IMR-90 (cell line): ENCODE measurements at regions not wholly inside any gene's neighbourhood (a gene's known extent, or its start where the extent isn't known, plus 50 kb on each side); places are given as distances from the start of the nearest gene placed in this dataset.

Experiments
- ATAC-seq: fragments of 200-7000 bp; cut with Tn5 transposase; 2 replicates; pipeline ENCODE4 v1.9.1; 2020; ENCODE audit warnings: low read depth, mild to moderate bottlenecking, moderate library complexity
- BruUV-seq: library from RNA; stranded (reverse); fragments of 400-500 nt; replicated peaks from 2 replicates; lab custom pipeline; 2021; lab: Mats Ljungman, UMichigan
- CTCF ChIA-PET: fragments of 300-600 bp; formaldehyde crosslinking; extraction: SDS; loops from one replicate; lab custom pipeline; 2021; ENCODE audit warnings: antibody characterized with exemption; lab: Yijun Ruan, JAX
- POLR2A ChIA-PET: fragments of 300-600 bp; sonication (Branson Sonifier 250); formaldehyde crosslinking; loops from one replicate; lab custom pipeline; 2022; ENCODE audit warnings: antibody characterized with exemption; ENCODE audit not compliant: unreplicated experiment; lab: Charles Lee
- DNase-seq: peaks from one replicate; pipeline ENCODE4 v3.0.0; 2013
- H2AFZ ChIP-seq: replicated peaks from 2 replicates; pipeline ENCODE3; 2013; ENCODE audit warnings: low read length, mild to moderate bottlenecking; ENCODE audit not compliant: poor library complexity
- H2AK5ac ChIP-seq: 2 replicates; pipeline ENCODE4 v1.6.1; 2013; ENCODE audit warnings: low read depth, low read length, inconsistent platforms
- H2AK9ac ChIP-seq: replicated peaks from 2 replicates; pipeline ENCODE3; 2013; ENCODE audit warnings: mild to moderate bottlenecking, low read depth, low read length, moderate library complexity; ENCODE audit not compliant: poor library complexity
- H2BK120ac ChIP-seq: 2 replicates; pipeline ENCODE4 v1.6.1; 2013; ENCODE audit warnings: low read depth, low read length, inconsistent platforms
- H2BK15ac ChIP-seq: 3 replicates; pipeline ENCODE4 v1.6.1; 2013; ENCODE audit warnings: low read depth, low read length, inconsistent platforms
- H2BK20ac ChIP-seq: 2 replicates; pipeline ENCODE4 v1.6.1; 2013; ENCODE audit warnings: low read depth, mild to moderate bottlenecking, inconsistent platforms, low read length, moderate library complexity
- H2BK5ac ChIP-seq: 2 replicates; pipeline ENCODE4 v1.6.1; 2013; ENCODE audit warnings: mild to moderate bottlenecking, low read depth, low read length, inconsistent platforms; ENCODE audit not compliant: poor library complexity, severe bottlenecking
- H3K14ac ChIP-seq: replicated peaks from 2 replicates; pipeline ENCODE4 v1.6.1; 2013; ENCODE audit warnings: low read depth, low read length, inconsistent platforms
- H3K18ac ChIP-seq: 2 replicates; pipeline ENCODE4 v1.6.1; 2013; ENCODE audit warnings: low read depth, low read length, control low read depth
- H3K23ac ChIP-seq: 2 replicates; pipeline ENCODE4 v1.6.1; 2013; ENCODE audit warnings: low read depth, low read length, inconsistent platforms
- H3K27ac ChIP-seq: 2 replicates; pipeline ENCODE4 v1.5.1; 2013; ENCODE audit warnings: mild to moderate bottlenecking, control low read depth, low read length; ENCODE audit not compliant: insufficient read depth
- H3K27me3 ChIP-seq: 2 replicates; pipeline ENCODE4 v1.6.1; 2013; ENCODE audit warnings: low read length; ENCODE audit not compliant: control insufficient read depth, insufficient read depth
- H3K36me3 ChIP-seq: 2 replicates; pipeline ENCODE4 v1.6.1; 2013; ENCODE audit warnings: low read length, mixed read lengths; ENCODE audit not compliant: control insufficient read depth, insufficient read depth
- H3K4ac ChIP-seq: 2 replicates; pipeline ENCODE4 v1.6.1; 2013; ENCODE audit warnings: low read depth, low read length, inconsistent platforms
- H3K4me1 ChIP-seq: 2 replicates; pipeline ENCODE4 v1.6.1; 2013; ENCODE audit warnings: low read length, mixed read lengths; ENCODE audit not compliant: control insufficient read depth, insufficient read depth
- H3K4me2 ChIP-seq: 2 replicates; pipeline ENCODE4 v1.6.1; 2013; ENCODE audit warnings: low read depth, mild to moderate bottlenecking, control low read depth, low read length, moderate library complexity
- H3K4me3 ChIP-seq: 2 replicates; pipeline ENCODE4 v1.5.1; 2013; ENCODE audit warnings: low read depth, mild to moderate bottlenecking, control low read depth, low read length, moderate library complexity; ENCODE audit not compliant: insufficient read depth
- H3K56ac ChIP-seq: 2 replicates; pipeline ENCODE4 v1.6.1; 2013; ENCODE audit warnings: low read length, inconsistent platforms; ENCODE audit not compliant: insufficient read depth; ENCODE audit errors: extremely low read depth
- H3K79me1 ChIP-seq, 2 experiments: 2 replicates each; pipeline ENCODE4 v1.6.1; 2013; ENCODE audit warnings: low read length in 2 of 2, inconsistent platforms in 1 of 2, low read depth in 1 of 2
- H3K9ac ChIP-seq: 2 replicates; pipeline ENCODE4 v1.6.1; 2013; ENCODE audit warnings: low read depth, low read length, control low read depth
- H3K9me1 ChIP-seq: 2 replicates; pipeline ENCODE4 v1.6.1; 2013; ENCODE audit warnings: low read length, inconsistent platforms; ENCODE audit not compliant: insufficient read depth
- H3K9me3 ChIP-seq: 2 replicates; pipeline ENCODE4 v1.6.1; 2013; ENCODE audit warnings: low read length; ENCODE audit not compliant: control insufficient read depth, insufficient read depth
- H4K20me1 ChIP-seq: 2 replicates; pipeline ENCODE4 v1.6.1; 2013; ENCODE audit warnings: low read length, inconsistent platforms; ENCODE audit not compliant: insufficient read depth
- H4K5ac ChIP-seq: 2 replicates; pipeline ENCODE4 v1.6.1; 2013; ENCODE audit warnings: mild to moderate bottlenecking, low read depth, low read length, control low read depth
- H4K8ac ChIP-seq, 2 experiments: 2 replicates each; pipeline ENCODE4 v1.6.1; 2013; ENCODE audit warnings: low read depth in 2 of 2, low read length in 2 of 2, control low read depth in 1 of 2, inconsistent platforms in 1 of 2
- H4K91ac ChIP-seq: 2 replicates; pipeline ENCODE4 v1.6.1; 2013; ENCODE audit warnings: low read depth, low read length, inconsistent platforms; ENCODE audit not compliant: insufficient read depth
- NFE2L2 ChIP-seq: fragments of 150-350 bp; IDR thresholded peaks from 2 replicates; pipeline ENCODE4 v1.6.1; 2016; ENCODE audit warnings: low read depth, mild to moderate bottlenecking, low read length
- WGBS, 2 experiments: methylation state at CpG; one replicate each; pipeline versions ENCODE4 v1.1.5 to v1.1.7; 2013; ENCODE audit warnings: missing lambda C conversion rate in 2 of 2; ENCODE audit not compliant: insufficient read length in 1 of 2; ENCODE audit errors: extremely low coverage in 2 of 2; 5-methylcytosine and 5-hydroxymethylcytosine counted together
- dilution Hi-C: fragments of 300-500 bp; cut with HindIII; formaldehyde crosslinking; loops from one replicate; pipeline ENCODE4 v1.14.3; 2018; ENCODE audit warnings: low sequenced_read_pairs; ENCODE audit not compliant: unreplicated experiment
- in situ Hi-C: fragments of 300-500 bp; cut with MboI; formaldehyde crosslinking; loops from 3 replicates; pipeline ENCODE4 v1.14.3; 2019; ENCODE audit warnings: low sequenced_read_pairs, inconsistent platforms, mixed read lengths
- intact Hi-C: fragments of 100-400 bp; cut with micrococcal nuclease; formaldehyde crosslinking; loops from 2 replicates; pipeline ENCODE4 v1.10.0; 2022

DNA sequence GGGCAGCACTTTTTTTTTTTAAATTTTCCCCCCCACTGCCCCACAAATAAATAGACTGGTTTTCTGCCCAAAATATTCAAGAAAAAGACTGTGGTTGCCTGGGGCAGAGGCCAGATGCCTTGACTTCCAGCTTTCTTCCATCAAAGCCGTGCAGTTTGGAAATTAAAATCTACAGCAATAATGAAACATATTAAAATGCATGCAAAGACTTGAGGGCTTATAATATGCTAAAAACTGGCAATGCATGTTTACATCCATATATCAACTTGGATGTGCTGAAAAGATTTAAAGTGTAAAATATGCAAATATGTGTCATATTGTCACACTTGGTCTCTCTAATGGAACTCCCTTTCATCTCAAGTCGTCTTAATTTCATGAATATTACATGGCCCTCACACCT, 2036.2 kb upstream of the PIK3C3 start:
- no peak for DNase-seq
- no peaks in the 10 kb centered on the region for H3K4me1 ChIP-seq
- H4K91ac ChIP-seq: no peak overlapping the region
- no peaks in the 10 kb centered on the region for H3K9me1 ChIP-seq
- H3K9ac ChIP-seq: no peak overlapping the region
- dilution Hi-C loops: no loop called here
- no peaks in the 10 kb centered on the region for H3K9me3 ChIP-seq
- no peak overlapping the region for H3K23ac ChIP-seq
- no peak overlapping the region for H2AK9ac ChIP-seq
- no peak overlapping the region for H4K5ac ChIP-seq
- intact Hi-C loops: no loop called here
- no peak overlapping the region for H3K4me3 ChIP-seq
- no peak overlapping the region for H2AK5ac ChIP-seq
- H2BK120ac ChIP-seq: no peak overlapping the region
- no peak for ATAC-seq
- WGBS, 2 experiments: no CpG with 5 or more reads among the region's 2 CpGs
- no peaks in the 10 kb centered on the region for H3K36me3 ChIP-seq
- TF ChIP-seq NFE2L2: no peak
- H2BK5ac ChIP-seq: no peak overlapping the region
- H3K27ac ChIP-seq: no peak overlapping the region
- H3K27me3 ChIP-seq: no peaks in the 10 kb centered on the region
- H3K4ac ChIP-seq: no peak overlapping the region
- H3K4me2 ChIP-seq: no peak overlapping the region
- in situ Hi-C loops: no loop called here
- no TSS peak for BruUV-seq
- H2BK20ac ChIP-seq: no peak overlapping the region
- H4K20me1 ChIP-seq: no peaks in the 10 kb centered on the region
- CTCF ChIA-PET: interaction anchor here (0.6 to 0.7 kb wide), 2 partner anchors 115 to 345 kb away, joined by 4 read pairs; no protein-coding TSS in a partner anchor
- H3K79me1 ChIP-seq: no peaks in the 10 kb centered on the region
- no peak overlapping the region for H3K56ac ChIP-seq
- H2AFZ ChIP-seq: no peak overlapping the region
- POLR2A ChIA-PET: interaction anchor here (0.7 kb wide), 1 partner anchor 20 kb away, joined by 4 read pairs; no protein-coding TSS in a partner anchor
- no peak overlapping the region for H4K8ac ChIP-seq
- no peak overlapping the region for H3K18ac ChIP-seq
- H3K14ac ChIP-seq: no peak overlapping the region
- no peak overlapping the region for H2BK15ac ChIP-seq
